Activated CD8-positive, alpha-beta memory T cell treated with anti-CD3 and anti-CD28 coated beads for 36 hours (primary cell): ENCODE measurements at regions not wholly inside any gene's neighbourhood (a gene's known extent, or its start where the extent isn't known, plus 50 kb on each side); places are given as distances from the start of the nearest gene placed in this dataset.

Experiments
- CTCF ChIA-PET: fragments of 350-600 bp; sonication (Branson Sonifier 250); formaldehyde crosslinking; loops from one replicate; lab custom pipeline; 2021; ENCODE audit warnings: antibody characterized with exemption; lab: Charles Lee
- POLR2A ChIA-PET: fragments of 350-600 bp; sonication (Branson Sonifier 250); formaldehyde crosslinking; loops from one replicate; lab custom pipeline; 2021; ENCODE audit warnings: antibody characterized with exemption; lab: Charles Lee

DNA sequence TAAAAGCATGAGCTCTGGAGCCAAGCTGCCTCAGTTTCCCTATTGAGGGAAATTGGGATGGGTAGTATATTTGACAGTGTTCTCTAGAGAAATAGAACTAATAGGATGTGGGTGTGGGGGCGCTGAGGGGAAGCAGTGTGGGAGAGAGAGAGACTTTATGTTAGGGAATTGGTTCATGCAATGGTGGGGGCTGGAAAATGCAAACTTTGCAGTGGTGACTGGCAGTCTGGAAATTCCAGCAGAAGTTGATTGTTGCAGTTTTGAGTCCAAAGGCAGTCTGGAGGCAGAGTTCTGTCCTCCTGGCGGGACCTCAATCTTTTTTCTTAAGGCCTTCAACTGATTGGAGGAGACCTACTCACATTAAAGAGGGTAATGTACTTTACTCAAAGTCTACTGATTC lies 59.4 kb upstream of the SYT13 start:
- ChIA-PET POLR2A (no interaction called here), CTCF (interaction anchor here (1.3 kb wide), 1 partner anchor 426 kb away, joined by 3 read pairs; no protein-coding TSS in a partner anchor)

DNA sequence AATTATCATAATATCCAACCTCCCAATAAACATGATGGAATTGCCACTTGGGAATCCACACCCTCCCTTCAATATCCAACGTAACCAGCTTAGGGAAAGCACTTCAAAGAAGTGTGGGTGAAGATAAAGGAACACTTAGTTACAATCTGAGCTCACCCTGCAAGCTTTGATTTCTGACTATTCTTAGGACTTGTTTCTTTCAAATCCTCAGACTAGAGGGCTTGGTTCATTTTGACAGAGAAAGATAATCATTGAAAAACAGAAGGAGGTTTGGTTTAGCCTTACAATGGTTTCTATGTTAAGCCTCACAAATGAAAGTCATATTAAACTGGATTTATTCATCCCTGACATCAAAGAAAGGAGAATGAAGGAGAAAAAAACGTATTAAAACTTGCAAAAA lies 57.9 kb upstream of the SYT13 start:
- CTCF ChIA-PET: interaction anchor here (1.3 kb wide), 1 partner anchor 427 kb away, joined by 3 read pairs; no protein-coding TSS in a partner anchor
- POLR2A ChIA-PET: no interaction called here

GRCh38 chr11:45343444-45343843 lies 57.3 kb upstream of the SYT13 start:
- POLR2A ChIA-PET: no interaction called here
- CTCF ChIA-PET: no interaction called here

- CTCF ChIA-PET: interaction anchor here (0.7 kb wide), 1 partner anchor 92 kb away, joined by 3 read pairs; no protein-coding TSS in a partner anchor
- POLR2A ChIA-PET: no interaction called here
Observed at GRCh38 chr11:45341372-45341771, 55.2 kb upstream of the SYT13 start.

DNA sequence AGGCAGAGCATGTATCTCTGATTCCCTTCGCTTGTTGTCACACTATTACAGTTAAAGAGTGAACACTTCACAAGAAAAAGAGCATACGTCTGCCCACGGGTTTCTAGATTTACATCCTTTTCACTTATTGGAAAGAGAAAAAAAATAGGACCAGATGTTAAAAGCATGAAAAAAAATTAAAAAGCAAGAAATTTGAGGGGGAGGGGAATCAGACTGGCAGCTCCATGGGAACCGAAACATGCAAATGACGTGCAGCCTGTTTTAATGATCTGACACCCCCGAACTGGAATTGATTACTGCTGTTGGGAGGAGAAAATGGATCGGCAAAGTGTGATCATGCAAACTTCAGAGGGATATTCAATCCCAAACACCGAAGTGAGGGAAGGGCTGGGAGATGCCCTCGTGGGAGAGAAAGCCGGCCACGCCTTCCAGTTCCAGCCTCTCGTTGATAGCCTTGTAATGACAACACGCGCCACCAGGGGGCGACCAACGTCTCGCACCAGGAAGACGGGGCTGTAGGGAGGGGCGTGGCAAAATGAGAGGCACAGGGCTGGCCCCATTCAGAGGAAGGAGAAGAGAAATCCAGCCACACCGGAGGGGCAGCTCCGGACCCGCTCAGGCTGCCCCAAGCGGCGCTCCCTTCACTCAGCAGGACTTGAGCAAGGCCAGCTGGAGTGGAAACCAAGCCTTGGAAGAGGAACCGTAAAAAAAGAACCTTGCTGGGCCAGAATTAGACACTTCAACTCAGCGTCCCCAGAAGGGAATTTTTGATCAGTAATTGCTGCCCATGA lies 53.8 kb upstream of the SYT13 start:
- ChIA-PET POLR2A (no interaction called here), CTCF (interaction anchor here (0.7 to 3.0 kb wide), 9 partner anchors 9 to 467 kb away, joined by 3 to 10 read pairs (median 3); no protein-coding TSS in a partner anchor)

- POLR2A ChIA-PET: no interaction called here
- CTCF ChIA-PET: interaction anchor here (2.0 to 3.0 kb wide), 2 partner anchors 227 to 434 kb away, joined by 5 to 10 read pairs; no protein-coding TSS in a partner anchor
Observed at GRCh38 chr11:45337583-45338360, 51.6 kb upstream of the SYT13 start.

DNA sequence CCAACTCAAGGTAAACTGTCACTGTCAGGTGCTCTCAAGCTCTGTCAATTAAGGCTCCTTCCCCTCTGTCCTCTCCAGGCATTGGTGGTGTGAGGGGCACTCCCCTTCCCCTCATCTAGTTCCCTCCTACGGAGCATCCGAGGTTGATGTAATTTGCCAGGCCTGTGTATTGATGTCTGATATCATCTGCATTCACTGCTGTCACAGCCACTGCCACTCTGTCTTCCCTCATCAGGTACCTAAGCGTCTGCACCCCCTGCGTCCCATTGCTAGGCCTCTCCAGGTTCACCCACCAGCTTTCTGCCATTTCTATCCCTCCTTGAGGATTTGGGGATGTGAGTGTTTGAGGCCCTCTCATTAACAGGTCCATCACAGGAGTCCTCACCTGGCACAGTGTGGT lies 50.0 kb upstream of the SYT13 start:
- CTCF ChIA-PET: interaction anchor here (1.6 kb wide), 1 partner anchor 226 kb away, joined by 6 read pairs; no protein-coding TSS in a partner anchor
- POLR2A ChIA-PET: no interaction called here
